GM12875 (cell line): ENCODE measurements at regions not wholly inside any gene's neighbourhood (a gene's known extent, or its start where the extent isn't known, plus 50 kb on each side); places are given as distances from the start of the nearest gene placed in this dataset.
"Not testable (repeated sequence)": the region's sequence is repeated elsewhere in the genome, so short reads cannot be mapped to it uniquely, and the experiment has no call there.

Experiments
- H3K4me3 ChIP-seq: one replicate; pipeline ENCODE4 v1.5.1; 2011; ENCODE audit warnings: low read depth, low read length, control low read depth
- TF ChIP-seq, protein P1 (sequence below): IDR thresholded peaks from 2 replicates; pipeline ENCODE4 v1.5.1; 2011; ENCODE audit warnings: low read depth, mild to moderate bottlenecking, control low read depth, inconsistent platforms, low read length, moderate library complexity, borderline replicate concordance; ENCODE audit not compliant: insufficient read depth

DNA sequence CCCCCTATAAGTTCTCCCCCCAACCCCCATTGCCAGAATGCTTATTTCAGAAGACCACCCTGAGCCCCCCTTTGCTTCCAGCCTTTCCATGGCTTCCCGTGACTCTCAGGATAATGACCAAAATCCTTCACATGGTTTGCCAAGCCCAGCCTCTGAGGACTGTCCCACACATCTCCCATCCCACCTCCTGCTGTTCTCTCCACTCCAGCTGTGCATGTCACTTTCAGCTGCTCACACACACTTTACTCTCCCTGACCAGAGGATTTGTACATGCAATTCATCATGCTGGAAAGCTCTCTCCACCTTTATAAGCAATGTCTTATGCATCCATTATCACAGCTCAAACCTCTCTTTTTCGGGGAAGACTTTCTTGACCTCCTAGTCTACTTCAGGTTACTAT is 164.2 kb downstream of the PRL start:
- TF ChIP-seq, protein P1, sequence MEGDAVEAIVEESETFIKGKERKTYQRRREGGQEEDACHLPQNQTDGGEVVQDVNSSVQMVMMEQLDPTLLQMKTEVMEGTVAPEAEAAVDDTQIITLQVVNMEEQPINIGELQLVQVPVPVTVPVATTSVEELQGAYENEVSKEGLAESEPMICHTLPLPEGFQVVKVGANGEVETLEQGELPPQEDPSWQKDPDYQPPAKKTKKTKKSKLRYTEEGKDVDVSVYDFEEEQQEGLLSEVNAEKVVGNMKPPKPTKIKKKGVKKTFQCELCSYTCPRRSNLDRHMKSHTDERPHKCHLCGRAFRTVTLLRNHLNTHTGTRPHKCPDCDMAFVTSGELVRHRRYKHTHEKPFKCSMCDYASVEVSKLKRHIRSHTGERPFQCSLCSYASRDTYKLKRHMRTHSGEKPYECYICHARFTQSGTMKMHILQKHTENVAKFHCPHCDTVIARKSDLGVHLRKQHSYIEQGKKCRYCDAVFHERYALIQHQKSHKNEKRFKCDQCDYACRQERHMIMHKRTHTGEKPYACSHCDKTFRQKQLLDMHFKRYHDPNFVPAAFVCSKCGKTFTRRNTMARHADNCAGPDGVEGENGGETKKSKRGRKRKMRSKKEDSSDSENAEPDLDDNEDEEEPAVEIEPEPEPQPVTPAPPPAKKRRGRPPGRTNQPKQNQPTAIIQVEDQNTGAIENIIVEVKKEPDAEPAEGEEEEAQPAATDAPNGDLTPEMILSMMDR, result no peak

DNA sequence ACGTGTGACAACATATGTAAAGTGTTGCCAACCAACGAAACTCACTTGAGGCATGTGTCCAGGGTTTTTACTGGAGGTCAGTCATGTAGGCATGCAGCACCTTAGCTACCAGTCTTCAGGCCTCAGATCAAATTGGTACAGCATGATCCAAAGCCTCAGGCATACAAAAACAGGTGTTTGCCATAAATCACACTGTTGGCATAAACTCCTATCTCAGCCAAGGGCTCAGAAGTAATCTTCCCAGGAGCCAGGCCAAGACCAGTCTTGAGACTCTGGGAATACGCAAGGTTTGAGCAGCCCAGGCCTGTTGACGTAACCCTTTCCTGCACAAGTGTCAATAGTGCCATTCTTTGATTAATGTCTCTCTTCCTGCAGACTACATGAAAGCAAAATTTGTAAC is 163.5 kb downstream of the PRL start:
- TF ChIP-seq, protein P1, result no peak
- H3K4me3 ChIP-seq, result no peak overlapping the region

More for the DNA sequence above, 164.2 kb downstream of the PRL start:
- H3K4me3 ChIP-seq, result no peak overlapping the region

DNA sequence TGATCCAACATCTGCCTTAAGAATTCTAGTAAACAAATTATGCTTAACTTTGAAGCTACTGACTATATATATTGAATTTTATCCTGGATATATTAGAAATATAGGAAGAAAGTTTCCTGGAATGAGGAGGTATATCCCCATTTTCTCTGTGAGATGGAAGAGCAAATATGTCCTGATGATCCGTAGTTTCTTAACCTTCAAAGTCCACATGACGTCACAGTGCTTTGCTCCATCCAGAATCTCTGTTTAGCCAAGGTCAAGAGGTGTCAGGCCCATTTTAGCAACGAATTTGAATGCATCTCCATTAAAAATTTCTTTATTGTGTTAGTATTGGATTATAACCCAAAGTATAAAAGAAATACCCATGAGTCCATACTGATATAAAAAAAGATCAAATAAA is 162.5 kb downstream of the PRL start:
- TF ChIP-seq, protein P1, result no peak

DNA sequence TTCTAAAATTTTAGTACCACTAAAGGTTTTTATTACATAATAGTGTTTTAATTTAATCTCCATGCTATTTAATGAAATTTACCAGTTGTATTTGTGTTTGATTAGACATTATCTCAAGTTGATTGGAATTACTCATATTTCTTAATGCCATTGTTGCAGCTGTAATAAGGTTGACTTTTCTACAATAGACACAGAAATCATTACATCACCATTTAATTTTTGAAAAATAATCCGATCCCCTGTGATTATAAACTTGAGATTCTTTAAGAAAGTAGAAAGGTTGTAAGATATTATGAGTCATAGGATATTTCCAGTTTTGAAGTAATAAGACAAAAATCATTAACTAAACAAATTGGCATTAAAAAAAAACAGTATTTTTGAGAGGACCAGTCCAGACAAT is 161.4 kb downstream of the PRL start:
- TF ChIP-seq, protein P1, result no peak
- no peak overlapping the region for H3K4me3 ChIP-seq

More for the DNA sequence above, 162.5 kb downstream of the PRL start:
- H3K4me3 ChIP-seq, result no peak overlapping the region

DNA sequence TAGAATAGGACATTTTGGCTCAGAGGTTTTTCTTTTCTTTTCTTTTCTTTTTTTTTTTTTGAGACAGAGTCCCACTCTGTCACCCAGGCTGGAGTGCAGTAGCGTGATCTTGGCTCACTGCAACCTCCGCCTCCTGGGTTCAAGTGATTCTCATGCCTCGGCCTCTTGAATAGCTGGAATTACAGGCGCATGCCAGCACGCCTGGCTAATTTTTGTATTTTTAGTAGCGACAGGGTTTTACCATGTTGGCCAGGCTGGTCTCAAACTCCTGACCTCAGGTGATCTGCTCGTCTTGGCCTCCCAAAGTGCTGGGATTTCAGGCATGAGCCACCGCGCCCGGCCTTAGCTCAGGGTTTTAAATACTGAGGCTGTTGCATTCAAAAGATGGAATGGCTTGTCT is 156.1 kb downstream of the PRL start:
- not testable (repeated sequence) for H3K4me3 ChIP-seq

DNA sequence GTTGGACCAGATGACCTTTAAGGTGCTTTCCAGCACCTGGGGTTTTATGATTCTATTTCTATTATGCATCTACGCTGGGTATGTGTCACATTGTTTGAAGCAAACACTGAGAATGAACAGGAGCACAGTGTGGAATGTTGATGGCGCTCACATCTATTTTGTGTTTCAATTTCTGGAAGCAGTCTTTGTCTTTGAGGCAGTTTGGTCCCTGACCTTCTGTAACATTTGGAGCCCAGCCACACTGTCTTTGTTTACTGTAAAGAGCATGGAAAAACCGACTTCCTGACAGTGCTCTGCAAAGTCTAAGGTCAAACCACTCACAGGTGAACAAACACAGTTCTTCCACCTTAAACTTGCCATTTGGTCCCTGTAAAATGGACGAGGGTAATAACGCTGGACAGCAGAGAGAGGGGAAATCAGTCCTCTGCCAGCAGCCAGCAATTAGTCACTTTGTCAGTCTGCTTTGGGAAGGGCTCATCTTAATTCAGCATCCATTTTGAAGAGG is 155.5 kb downstream of the PRL start:
- no peak overlapping the region for H3K4me3 ChIP-seq
- TF ChIP-seq, protein P1, result no peak

DNA sequence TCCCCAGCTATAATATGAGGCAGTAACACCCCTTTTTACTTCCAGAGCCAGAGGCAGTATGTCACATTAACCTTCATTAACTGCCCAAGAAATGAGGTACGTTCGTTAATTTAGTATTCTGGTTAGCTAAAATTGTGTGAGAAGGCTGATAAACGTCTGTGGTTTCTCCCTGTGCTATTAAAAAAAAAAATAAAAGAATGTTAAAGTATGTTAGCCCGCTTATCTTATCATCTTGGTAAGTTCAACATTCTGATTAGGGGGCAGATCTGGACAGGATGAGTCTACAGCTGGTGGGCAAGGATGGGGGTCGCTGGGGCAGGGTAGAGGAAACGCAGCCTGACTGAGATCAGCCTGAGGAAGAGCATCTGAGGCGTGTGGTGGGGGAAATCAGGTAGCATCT is 154.0 kb downstream of the PRL start:
- no peak overlapping the region for H3K4me3 ChIP-seq
- TF ChIP-seq, protein P1, result no peak

DNA sequence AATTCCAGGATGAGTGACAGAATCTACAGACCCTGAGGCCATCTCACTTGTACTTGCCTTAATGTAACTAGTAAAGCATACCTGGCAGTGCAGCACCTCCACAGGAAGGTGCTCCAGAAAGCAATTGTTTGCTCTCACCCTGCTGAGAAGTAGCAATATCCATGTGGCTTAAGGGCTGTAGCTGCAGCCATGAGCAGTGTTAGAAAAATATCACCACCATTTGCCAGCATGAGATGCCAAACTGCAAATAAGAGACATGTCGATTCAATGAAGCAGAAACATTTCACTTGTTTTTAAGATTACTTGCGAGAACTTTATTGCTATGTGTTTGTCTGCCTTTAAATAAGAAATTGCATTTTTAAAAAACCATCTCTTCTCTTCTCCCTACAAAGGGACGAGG is 151.5 kb downstream of the PRL start:
- TF ChIP-seq, protein P1, result no peak
- H3K4me3 ChIP-seq, result no peak overlapping the region
